ENCODE measurements at regions not wholly inside any gene's neighbourhood (a gene's known extent, or its start where the extent isn't known, plus 50 kb on each side); places are given as distances from the start of the nearest gene placed in this dataset.

GRCh38 chr11:4195909-4196308 is 101.3 kb downstream of the RRM1 start:
- TF ChIP-seq CTCF (IDR thresholded peaks at IDR 0.05 in 2 of 3, conservative IDR thresholded peaks at IDR 0.05 in 1 of 3; ENCODE audit: borderline replicate concordance in 1 of 3, insufficient read depth in 1 of 3, low read depth in 2 of 3, low read length in 2 of 3) (no peak), EZH2 (IDR thresholded peaks at IDR 0.05) (no peak), JUND (IDR thresholded peaks at IDR 0.05) (no peak), ZNF274 (IDR thresholded peaks at IDR 0.05; ENCODE audit: low read depth, low read length) (no peak), POLR2A (IDR thresholded peaks at IDR 0.05; ENCODE audit: borderline replicate concordance, extremely low read depth, insufficient read depth, insufficient read length) (no peak), MAX (IDR thresholded peaks at IDR 0.05) (no peak), YY1 (IDR thresholded peaks at IDR 0.05; ENCODE audit: extremely low read depth, insufficient replicate concordance, low read depth, low read length) (no peak)
